ENCODE measurements at regions not wholly inside any gene's neighbourhood (a gene's known extent, or its start where the extent isn't known, plus 50 kb on each side); places are given as distances from the start of the nearest gene placed in this dataset.

DNA sequence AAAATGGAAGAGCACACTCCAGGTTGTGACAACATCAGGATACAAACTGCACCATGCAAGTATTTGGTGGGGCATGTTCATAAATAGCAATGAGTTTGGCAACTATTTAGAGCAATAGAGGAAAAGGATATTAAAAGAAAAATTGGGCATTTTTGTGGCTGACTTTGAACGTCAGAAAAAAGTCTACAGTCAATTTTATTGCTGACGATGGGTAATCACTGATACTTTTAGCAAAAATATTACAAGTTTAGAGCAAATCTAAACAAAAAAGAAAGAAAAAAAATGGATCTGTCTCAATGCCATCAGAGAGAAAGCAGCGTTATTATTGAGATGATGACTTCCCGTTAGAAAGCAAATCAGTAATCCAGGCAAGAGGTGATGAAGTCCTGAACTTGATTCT lies 65.2 kb downstream of the CGGBP1 start:
- TF ChIP-seq MXI1 (conservative IDR thresholded peaks at IDR 0.05; ENCODE audit: poor library complexity, severe bottlenecking): no peak
- TF ChIP-seq, protein P1, sequence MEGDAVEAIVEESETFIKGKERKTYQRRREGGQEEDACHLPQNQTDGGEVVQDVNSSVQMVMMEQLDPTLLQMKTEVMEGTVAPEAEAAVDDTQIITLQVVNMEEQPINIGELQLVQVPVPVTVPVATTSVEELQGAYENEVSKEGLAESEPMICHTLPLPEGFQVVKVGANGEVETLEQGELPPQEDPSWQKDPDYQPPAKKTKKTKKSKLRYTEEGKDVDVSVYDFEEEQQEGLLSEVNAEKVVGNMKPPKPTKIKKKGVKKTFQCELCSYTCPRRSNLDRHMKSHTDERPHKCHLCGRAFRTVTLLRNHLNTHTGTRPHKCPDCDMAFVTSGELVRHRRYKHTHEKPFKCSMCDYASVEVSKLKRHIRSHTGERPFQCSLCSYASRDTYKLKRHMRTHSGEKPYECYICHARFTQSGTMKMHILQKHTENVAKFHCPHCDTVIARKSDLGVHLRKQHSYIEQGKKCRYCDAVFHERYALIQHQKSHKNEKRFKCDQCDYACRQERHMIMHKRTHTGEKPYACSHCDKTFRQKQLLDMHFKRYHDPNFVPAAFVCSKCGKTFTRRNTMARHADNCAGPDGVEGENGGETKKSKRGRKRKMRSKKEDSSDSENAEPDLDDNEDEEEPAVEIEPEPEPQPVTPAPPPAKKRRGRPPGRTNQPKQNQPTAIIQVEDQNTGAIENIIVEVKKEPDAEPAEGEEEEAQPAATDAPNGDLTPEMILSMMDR (IDR thresholded peaks at IDR 0.05; ENCODE audit: poor library complexity, severe bottlenecking): no peak

Data from neural cell (in vitro differentiated cells).